IgD-negative memory B cell (primary cell): ENCODE measurements at regions not wholly inside any gene's neighbourhood (a gene's known extent, or its start where the extent isn't known, plus 50 kb on each side); places are given as distances from the start of the nearest gene placed in this dataset.

Experiments used
- H3K27ac Mint-ChIP-seq, 3 donors: one replicate each; pipeline ENCODE4 v1.8.0; 2020 to 2022; ENCODE audit warnings: mild to moderate bottlenecking in 3 of 3, mixed read lengths in 3 of 3, moderate library complexity in 1 of 3
- H3K27me3 Mint-ChIP-seq: one replicate; pipeline ENCODE4 v1.8.0; 2021; ENCODE audit warnings: mixed read lengths
- H3K36me3 Mint-ChIP-seq: one replicate; pipeline ENCODE4 v1.8.0; 2020; ENCODE audit warnings: mild to moderate bottlenecking, mixed read lengths
- H3K4me1 Mint-ChIP-seq, 3 donors: one replicate each; pipeline ENCODE4 v1.8.0; 2020 to 2022; ENCODE audit warnings: mixed read lengths in 3 of 3, mild to moderate bottlenecking in 1 of 3
- H3K4me3 Mint-ChIP-seq, 4 donors: one replicate each; pipeline ENCODE4 v1.8.0; 2020 to 2022; ENCODE audit warnings: mild to moderate bottlenecking in 4 of 4, mixed read lengths in 4 of 4, moderate library complexity in 3 of 4
- H3K9me3 Mint-ChIP-seq, 3 donors: one replicate each; pipeline ENCODE4 v1.8.0; 2020 to 2021; ENCODE audit warnings: mixed read lengths in 3 of 3, mild to moderate bottlenecking in 1 of 3

DNA sequence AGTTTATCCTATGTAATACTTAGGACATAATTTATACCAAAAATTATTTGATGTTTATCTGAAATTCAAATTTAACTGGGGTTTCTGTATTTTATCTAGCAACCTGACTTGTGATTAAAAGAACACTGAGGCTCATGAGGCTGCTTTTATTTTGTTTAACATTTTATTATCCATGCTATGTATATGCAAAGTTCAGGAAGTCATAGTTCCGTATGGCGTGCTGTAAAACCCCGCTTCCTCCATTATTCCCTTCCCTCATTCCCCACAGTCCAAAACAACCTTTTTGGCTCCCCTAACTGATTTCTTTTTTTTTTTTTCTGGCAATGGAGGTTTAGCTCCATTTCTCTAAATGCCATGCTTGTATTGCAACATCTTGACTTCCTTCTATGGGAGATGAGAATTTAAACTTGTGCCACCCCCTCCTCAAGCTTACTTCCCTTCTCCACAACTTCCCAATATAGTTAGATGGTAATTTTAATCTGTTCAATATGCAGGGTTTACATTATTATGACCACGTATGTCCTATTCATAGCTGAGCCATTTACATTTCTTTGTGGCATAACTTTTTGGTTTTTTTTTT, 138.0 kb upstream of the DNAH14 start:
- Mint-ChIP-seq H3K27ac (no peak overlapping the region), H3K4me3 (no peak overlapping the region), H3K36me3 (peaks cover 2% of the 10 kb centered on the region), H3K27me3 (no peaks in the 10 kb centered on the region), H3K4me1 (no peaks in the 10 kb centered on the region), H3K9me3 (peaks cover 0 to 3% (median 0%) of the 10 kb centered on the region in 3 donors)

DNA sequence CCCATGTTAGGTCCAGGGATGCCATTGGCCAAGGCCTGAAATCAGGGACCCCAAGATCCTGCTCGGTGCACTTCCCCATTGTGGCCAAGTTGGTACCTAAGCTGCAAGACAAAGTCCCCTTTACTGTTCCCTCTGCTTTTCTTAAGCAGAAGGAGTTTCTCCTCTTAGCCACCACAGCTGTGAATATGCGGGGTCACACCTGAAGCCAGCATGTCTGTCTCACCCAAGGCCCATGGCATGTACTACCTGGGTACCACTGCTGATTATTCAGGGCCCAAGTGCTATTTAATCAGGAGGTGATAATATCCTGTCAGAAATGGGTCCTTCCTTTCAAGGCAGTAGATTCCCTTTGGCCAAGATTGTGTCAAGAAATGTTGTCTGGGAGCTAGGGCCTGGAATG, 133.9 kb upstream of the DNAH14 start:
- Mint-ChIP-seq H3K4me3 (no peak overlapping the region), H3K4me1 (no peaks in the 10 kb centered on the region), H3K27ac (no peak overlapping the region)

DNA sequence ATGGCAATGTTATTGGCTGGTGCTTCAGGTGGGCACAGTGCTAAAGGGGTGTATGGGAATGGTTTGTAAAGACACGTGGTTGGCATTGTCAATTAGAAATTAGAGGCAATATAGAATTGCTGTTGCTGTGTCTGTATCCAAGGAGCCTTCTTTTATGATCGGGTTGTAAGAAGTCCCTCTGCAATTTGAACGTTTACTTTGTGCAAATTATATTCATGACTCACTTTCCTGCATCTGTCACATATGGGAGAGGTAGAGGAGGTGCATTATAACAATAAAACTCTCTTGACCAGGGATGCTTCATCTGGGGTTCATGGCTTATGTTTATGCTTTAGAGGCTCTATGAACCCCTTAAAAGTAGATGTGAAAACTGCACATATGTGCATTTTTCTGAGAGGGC, 130.4 kb upstream of the DNAH14 start:
- Mint-ChIP-seq H3K27ac (no peak overlapping the region), H3K36me3 (no peaks in the 10 kb centered on the region)

More for the DNA sequence above, 133.9 kb upstream of the DNAH14 start:
- Mint-ChIP-seq H3K27me3 (no peaks in the 10 kb centered on the region), H3K36me3 (no peaks in the 10 kb centered on the region), H3K9me3 (peaks cover 0 to 3% (median 0%) of the 10 kb centered on the region in 3 donors)

DNA sequence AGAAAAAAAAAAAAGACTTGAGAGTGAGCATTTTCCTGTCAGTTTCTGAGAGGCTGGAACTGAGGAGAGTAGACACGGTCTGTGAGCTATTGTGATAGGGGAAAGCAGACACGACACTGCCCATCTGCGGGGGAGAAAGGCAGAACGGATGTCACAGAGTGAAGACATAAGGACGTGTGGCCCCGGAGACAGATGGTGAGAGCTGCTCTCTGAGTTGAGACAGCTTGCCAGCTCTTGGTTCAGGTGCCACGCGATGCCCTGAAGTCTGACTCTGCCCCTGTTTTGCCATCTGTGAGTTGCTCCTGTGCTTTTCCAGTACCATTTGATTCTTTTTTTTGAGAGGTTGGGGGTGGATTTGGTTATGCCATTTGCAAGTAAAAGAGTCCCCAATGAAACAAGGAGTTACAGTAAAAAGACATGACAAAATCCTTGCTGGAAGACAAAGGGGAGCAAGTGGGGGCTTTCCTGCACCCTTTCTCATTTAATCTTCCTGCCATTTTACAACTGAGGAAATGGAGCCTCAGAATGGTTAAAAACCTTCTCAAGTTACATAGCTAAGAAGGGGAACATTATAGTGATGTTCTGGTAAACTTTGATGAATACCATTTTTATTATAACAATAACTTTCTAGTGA, 128.9 kb upstream of the DNAH14 start:
- H3K36me3 Mint-ChIP-seq = no peaks in the 10 kb centered on the region
- H3K4me1 Mint-ChIP-seq = no peaks in the 10 kb centered on the region
- H3K9me3 Mint-ChIP-seq = peaks cover 0 to 5% (median 0%) of the 10 kb centered on the region in 3 donors
- H3K27ac Mint-ChIP-seq = no peak overlapping the region
- H3K27me3 Mint-ChIP-seq = no peaks in the 10 kb centered on the region
- H3K4me3 Mint-ChIP-seq = no peak overlapping the region

More for the DNA sequence above, 130.4 kb upstream of the DNAH14 start:
- H3K9me3 Mint-ChIP-seq = peaks cover 0 to 3% (median 0%) of the 10 kb centered on the region in 3 donors
- H3K4me3 Mint-ChIP-seq = no peak overlapping the region
- no peaks in the 10 kb centered on the region for H3K4me1 Mint-ChIP-seq
- no peaks in the 10 kb centered on the region for H3K27me3 Mint-ChIP-seq

DNA sequence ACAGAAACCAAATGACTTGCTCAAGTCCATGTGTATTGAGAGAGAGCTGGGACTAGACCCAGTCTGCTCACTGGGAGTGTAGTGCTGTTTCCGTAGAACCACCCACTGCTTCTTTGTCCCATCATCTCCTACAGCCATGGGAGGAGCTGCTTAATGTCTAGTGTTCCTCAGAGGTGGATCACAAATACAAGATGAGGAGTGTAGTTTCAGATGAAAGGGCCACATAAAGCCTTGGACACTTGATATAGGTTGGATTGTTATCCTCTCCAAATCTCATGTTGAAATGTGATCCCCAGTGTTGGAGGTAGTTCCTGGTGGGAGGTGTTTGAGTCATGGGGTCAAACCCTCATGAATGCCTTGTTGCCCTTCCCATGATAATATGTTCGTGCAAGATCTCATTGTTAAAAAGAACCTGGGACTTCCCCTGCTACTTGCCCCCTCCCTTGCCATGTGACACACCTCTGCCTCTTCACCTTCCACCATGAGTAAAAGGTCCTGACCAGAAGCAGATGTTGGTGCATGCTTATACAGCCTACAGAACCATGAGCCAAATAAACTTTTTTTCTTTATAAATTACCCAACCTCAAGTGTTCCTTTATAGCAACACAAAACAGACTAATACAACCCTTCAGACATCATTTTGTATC, 127.5 kb upstream of the DNAH14 start:
- Mint-ChIP-seq H3K4me1 (no peaks in the 10 kb centered on the region), H3K9me3 (peaks cover 0 to 5% (median 0%) of the 10 kb centered on the region in 3 donors)

DNA sequence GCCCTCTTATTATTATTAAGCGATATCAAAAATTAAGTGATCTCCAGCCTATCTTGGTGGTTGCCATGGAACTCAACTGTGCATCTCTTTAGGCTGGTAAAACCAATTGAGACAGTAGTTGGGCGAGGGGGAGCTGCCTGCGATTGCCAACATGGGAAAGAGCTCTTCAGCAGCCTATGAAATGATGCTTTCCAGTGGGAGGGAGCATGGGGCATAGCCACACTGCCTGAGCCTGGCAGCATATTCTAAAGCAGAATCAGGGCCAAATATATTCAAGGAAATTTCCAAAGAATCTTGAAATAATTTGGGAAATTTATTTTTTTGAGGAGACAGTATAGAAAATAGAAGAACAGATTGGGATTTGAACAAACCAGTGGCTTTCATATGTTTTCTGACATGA, 126.9 kb upstream of the DNAH14 start:
- Mint-ChIP-seq H3K36me3 (no peaks in the 10 kb centered on the region), H3K4me1 (no peaks in the 10 kb centered on the region), H3K27ac (no peak overlapping the region), H3K9me3 (peaks cover 0 to 5% (median 0%) of the 10 kb centered on the region in 3 donors), H3K27me3 (no peaks in the 10 kb centered on the region), H3K4me3 (no peak overlapping the region)

More for the DNA sequence above, 127.5 kb upstream of the DNAH14 start:
- no peaks in the 10 kb centered on the region for H3K36me3 Mint-ChIP-seq
- H3K4me3 Mint-ChIP-seq = no peak overlapping the region
- no peak overlapping the region for H3K27ac Mint-ChIP-seq
- no peaks in the 10 kb centered on the region for H3K27me3 Mint-ChIP-seq

DNA sequence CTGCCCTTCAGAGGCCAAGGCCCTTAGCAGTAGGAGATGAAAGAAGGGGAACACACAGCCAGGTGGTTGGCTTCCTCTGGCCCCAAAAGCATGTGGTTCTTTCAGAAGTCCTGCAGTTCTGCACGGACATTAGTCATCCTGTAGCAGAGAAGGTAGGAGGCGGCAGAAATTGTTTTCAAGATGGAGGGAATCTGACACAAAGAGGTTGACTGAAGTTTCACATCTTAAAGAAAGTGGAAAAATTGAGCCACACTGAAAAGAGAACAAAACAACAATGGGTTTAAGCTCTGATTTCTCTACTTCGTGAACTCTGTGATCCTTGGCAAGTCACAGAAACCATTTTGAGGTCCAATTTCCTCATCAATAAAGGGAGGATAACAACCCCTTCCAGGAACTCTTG, 125.3 kb upstream of the DNAH14 start:
- Mint-ChIP-seq H3K27ac (no peak overlapping the region), H3K36me3 (no peaks in the 10 kb centered on the region), H3K9me3 (peaks cover 0 to 1% (median 0%) of the 10 kb centered on the region in 3 donors), H3K27me3 (no peaks in the 10 kb centered on the region), H3K4me1 (no peaks in the 10 kb centered on the region), H3K4me3 (no peak overlapping the region)

DNA sequence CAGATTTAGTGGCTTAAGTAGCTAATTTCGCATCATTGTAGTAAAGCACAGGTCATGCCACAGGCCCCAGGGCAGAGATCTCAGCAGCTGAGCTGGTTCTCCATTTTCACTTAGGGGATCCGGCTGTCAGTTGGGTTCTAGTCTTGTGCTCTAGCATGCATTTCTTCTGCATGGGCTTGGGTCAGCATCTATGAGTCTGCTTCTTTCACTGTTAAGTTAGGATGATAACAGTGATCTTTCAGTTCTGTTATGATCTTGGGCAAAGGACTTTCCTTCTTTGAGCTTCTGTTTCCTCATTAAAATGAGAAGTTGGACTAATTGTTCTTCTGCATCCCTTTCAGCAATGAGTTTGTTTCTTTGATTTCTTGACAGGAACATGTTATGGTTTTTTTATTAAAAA, 123.6 kb upstream of the DNAH14 start:
- Mint-ChIP-seq H3K9me3 (peaks cover 0 to 1% (median 0%) of the 10 kb centered on the region in 3 donors), H3K27ac (no peak overlapping the region), H3K36me3 (no peaks in the 10 kb centered on the region), H3K27me3 (no peaks in the 10 kb centered on the region), H3K4me3 (no peak overlapping the region), H3K4me1 (no peaks in the 10 kb centered on the region)

DNA sequence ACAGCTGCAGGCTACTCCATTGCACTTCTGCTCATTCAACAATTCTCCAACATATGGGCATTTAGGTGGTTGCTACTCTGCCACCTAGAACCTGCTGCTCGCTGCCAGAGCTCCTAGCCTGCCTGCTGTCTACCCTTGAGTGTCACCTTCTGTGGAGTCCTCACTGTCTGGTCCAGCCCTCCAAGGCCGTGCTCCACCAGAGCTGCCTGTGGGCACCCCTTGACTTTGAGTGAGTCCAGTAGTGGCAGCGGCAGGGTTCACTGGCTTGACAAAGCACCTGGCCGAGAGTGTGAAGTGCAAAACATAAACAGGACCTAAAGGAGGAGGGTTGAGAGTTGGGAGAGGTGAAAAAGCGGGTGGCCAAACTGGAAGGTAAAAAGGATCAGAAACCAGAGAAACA, 120.3 kb upstream of the DNAH14 start:
- Mint-ChIP-seq H3K36me3 (peaks cover 2% of the 10 kb centered on the region), H3K4me1 (no peaks in the 10 kb centered on the region), H3K9me3 (peaks cover 1 to 8% (median 3%) of the 10 kb centered on the region in 3 donors), H3K4me3 (no peak overlapping the region), H3K27ac (no peak overlapping the region), H3K27me3 (peaks cover 3% of the 10 kb centered on the region)

DNA sequence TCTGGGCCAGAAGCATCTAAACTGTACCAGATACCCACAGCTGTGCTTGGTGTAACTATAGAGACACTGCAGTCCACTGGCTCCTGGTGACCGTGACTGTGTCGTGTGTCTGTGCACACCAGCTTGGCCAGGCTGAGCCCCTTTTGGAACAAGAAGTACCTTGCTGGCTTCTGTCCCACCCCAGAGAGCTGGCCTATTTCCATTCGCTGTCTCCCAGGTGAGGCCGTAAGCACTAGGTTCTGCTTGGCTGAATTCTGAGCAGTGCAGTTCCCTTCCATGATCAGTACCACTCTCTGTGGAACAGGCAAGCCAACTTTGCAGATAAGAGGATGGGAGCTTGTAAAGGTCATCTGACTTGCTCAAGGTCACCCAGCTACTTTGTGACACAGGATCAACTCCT, 119.9 kb upstream of the DNAH14 start:
- Mint-ChIP-seq H3K4me3 (no peak overlapping the region), H3K27me3 (peaks cover 3% of the 10 kb centered on the region), H3K27ac (no peak overlapping the region), H3K36me3 (peaks cover 2% of the 10 kb centered on the region), H3K4me1 (no peaks in the 10 kb centered on the region), H3K9me3 (peaks cover 1 to 8% (median 3%) of the 10 kb centered on the region in 3 donors)

DNA sequence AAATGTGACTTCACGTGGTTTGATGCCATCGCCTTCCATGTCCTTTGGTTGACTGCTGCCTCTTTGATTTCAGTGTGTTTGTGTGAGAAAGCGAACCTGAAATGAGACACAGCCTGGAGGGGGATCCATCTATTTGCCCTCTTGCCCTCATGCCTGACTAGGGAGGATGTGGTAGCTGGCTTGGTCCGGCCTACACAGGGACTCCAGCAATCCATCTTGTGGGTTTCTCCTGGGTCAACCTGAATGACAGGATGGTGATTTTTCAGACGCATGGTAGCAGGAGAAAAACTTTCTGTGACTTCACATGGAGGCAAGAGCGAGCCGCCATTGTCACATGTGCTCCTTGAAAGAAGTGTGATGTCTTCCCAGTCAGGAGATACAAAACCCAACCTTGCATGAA, 117.9 kb upstream of the DNAH14 start:
- Mint-ChIP-seq H3K4me1 (no peaks in the 10 kb centered on the region), H3K4me3 (no peak overlapping the region), H3K27ac (no peak overlapping the region), H3K36me3 (peaks cover 2% of the 10 kb centered on the region), H3K9me3 (peaks cover 0 to 15% (median 4%) of the 10 kb centered on the region in 3 donors), H3K27me3 (peaks cover 3% of the 10 kb centered on the region)

DNA sequence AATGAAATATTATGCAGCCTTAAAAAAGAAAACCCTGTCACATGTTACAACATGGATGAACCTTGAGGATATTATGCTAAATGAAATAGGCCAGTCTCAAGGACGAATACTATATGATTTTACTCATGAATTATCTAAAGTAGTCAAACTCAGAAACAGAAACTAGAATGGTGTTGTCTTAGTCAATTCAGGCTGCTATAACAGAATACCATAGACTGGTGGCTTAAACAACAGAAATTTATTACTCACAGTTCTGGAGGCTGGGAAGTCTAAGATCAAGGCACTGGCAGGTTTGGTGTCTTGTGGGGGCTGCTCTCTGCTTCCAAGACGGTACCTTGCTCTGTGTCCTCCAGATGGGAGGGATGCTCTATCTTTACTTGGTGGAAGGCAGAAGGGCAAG, 113.8 kb upstream of the DNAH14 start:
- H3K4me1 Mint-ChIP-seq = peaks cover 0 to 1% (median 0%) of the 10 kb centered on the region in 3 donors
- peaks cover 6% of the 10 kb centered on the region for H3K27me3 Mint-ChIP-seq

DNA sequence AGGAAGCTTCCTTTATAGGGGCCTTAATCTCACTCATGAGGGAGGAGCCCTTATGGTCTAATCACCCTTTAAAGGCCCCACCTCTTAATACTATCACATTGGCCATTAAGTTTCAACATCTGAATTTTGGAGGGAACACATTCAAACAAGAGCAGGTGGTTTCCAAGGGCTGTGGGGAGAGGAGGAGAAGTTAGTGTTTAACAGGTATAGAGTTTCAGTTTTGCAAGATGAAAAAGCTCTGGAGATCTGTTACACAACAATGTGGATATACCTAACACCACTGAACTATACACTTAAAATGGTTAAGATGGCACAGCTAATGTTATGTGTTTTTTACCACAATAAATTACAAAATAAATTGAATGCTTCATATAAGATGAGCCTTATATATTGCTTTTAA, 113.4 kb upstream of the DNAH14 start:
- Mint-ChIP-seq H3K4me1 (peaks cover 0 to 1% (median 0%) of the 10 kb centered on the region in 3 donors), H3K4me3 (no peak overlapping the region), H3K27me3 (peaks cover 6% of the 10 kb centered on the region), H3K36me3 (peaks cover 2% of the 10 kb centered on the region), H3K27ac (no peak overlapping the region), H3K9me3 (peaks cover 3 to 16% (median 9%) of the 10 kb centered on the region in 3 donors)

More for the DNA sequence above, 113.8 kb upstream of the DNAH14 start:
- H3K9me3 Mint-ChIP-seq = peaks cover 3 to 15% (median 9%) of the 10 kb centered on the region in 3 donors
- no peak overlapping the region for H3K4me3 Mint-ChIP-seq
- H3K36me3 Mint-ChIP-seq = peaks cover 2% of the 10 kb centered on the region
- no peak overlapping the region for H3K27ac Mint-ChIP-seq

DNA sequence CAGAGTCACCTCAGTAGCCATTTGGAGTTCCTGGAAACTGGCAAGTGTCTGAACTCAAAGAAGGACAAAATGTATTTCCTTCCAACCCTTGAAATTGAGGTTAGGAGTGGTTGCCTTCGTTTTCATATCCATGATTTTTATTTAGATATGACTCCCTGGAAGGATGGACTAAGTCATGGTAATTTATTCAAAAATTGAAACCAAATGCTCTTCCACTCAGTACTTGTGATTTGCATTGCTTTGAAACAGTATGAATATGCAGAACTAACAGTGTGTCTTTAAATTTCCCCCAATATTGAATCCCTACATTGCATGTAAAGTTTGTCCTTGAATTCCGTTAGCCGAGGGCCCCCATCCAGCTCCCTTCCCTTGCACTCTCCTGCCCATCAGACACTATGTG, 112.1 kb upstream of the DNAH14 start:
- Mint-ChIP-seq H3K27ac (no peak overlapping the region), H3K4me3 (no peak overlapping the region), H3K4me1 (peaks cover 0 to 1% (median 0%) of the 10 kb centered on the region in 3 donors), H3K9me3 (peaks cover 3 to 21% (median 10%) of the 10 kb centered on the region in 3 donors), H3K36me3 (no peaks in the 10 kb centered on the region), H3K27me3 (peaks cover 6% of the 10 kb centered on the region)

DNA sequence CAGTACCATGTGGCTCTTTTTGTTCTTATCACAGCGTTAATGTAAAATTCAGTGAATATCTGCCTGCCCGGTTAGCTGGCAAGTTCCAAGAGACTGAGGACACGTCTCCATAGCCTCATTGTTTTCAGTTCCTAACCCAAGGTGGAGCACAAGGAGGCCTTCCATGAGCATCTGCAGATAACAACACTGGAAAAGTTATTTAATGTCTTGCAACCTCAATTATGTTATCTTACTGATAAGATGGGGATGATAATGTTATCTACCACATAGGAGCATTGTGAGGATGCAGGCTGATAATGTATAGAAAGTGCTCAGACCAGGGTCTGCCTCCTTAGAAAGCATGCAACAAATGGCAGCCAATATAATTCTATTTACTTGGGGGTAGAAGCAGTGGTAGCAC, 109.6 kb upstream of the DNAH14 start:
- Mint-ChIP-seq H3K27me3 (peaks cover 3% of the 10 kb centered on the region), H3K36me3 (no peaks in the 10 kb centered on the region), H3K4me1 (peaks cover 0 to 1% (median 0%) of the 10 kb centered on the region in 3 donors), H3K9me3 (peaks cover 5 to 17% (median 13%) of the 10 kb centered on the region in 3 donors), H3K27ac (no peak overlapping the region), H3K4me3 (no peak overlapping the region)
